NCI-H2171 treated with DMSO at 0.1 percent for 48 hours (cell line): ENCODE measurements at regions not wholly inside any gene's neighbourhood (a gene's known extent, or its start where the extent isn't known, plus 50 kb on each side); places are given as distances from the start of the nearest gene placed in this dataset.

Experiments used
- DNase-seq: peaks from one replicate; lab custom pipeline; 2025; lab: John Stamatoyannopoulos, UW

- DNase-seq: no peak
Observed at GRCh38 chr11:45347348-45348082, 61.4 kb upstream of the SYT13 start.

GRCh38 chr11:45345491-45345890, 59.4 kb upstream of the SYT13 start:
- no peak for DNase-seq

GRCh38 chr11:45344028-45344427, 57.9 kb upstream of the SYT13 start:
- DNase-seq: no peak

- DNase-seq: peak; percentile 46
Observed at GRCh38 chr11:45343444-45343843, 57.3 kb upstream of the SYT13 start.

GRCh38 chr11:45341372-45341771, 55.2 kb upstream of the SYT13 start:
- DNase-seq: no peak

- DNase-seq: peak; percentile 98
Observed at GRCh38 chr11:45339729-45340519, 53.8 kb upstream of the SYT13 start.

GRCh38 chr11:45337583-45338360, 51.6 kb upstream of the SYT13 start:
- DNase-seq: no peak

GRCh38 chr11:45336136-45336535, 50.0 kb upstream of the SYT13 start:
- DNase-seq: peak; percentile 70
